Aorta (tissue), 5 donors: ENCODE measurements at regions not wholly inside any gene's neighbourhood (a gene's known extent, or its start where the extent isn't known, plus 50 kb on each side); places are given as distances from the start of the nearest gene placed in this dataset.

ENCODE experiments used
- ATAC-seq: fragments of 200-7000 bp; cut with Tn5 transposase; one replicate; pipeline ENCODE4 v1.9.1; 2022; ENCODE audit warnings: moderate library complexity; ENCODE audit not compliant: low FRiP score
- DNase-seq, 2 donors: peaks; one replicate each; pipeline ENCODE4 v3.0.0-alpha.2; 2020
- H3K27ac ChIP-seq, 2 donors: one replicate each; pipeline ENCODE4 v1.5.1; 2013; ENCODE audit warnings: low read length in 2 of 2, mild to moderate bottlenecking in 2 of 2, moderate library complexity in 2 of 2, control low read depth in 1 of 2, inconsistent platforms in 1 of 2, low read depth in 1 of 2
- H3K27me3 ChIP-seq, 2 donors: one replicate each; pipeline ENCODE4 v1.6.1; 2013; ENCODE audit warnings: control low read depth in 1 of 2, low read length in 1 of 2, mild to moderate bottlenecking in 1 of 2, moderate library complexity in 1 of 2; ENCODE audit not compliant: insufficient read depth in 2 of 2, control insufficient read depth in 1 of 2
- H3K36me3 ChIP-seq, 2 donors: one replicate each; pipeline ENCODE4 v1.6.1; 2013; ENCODE audit warnings: control low read depth in 1 of 2, low read length in 1 of 2, mild to moderate bottlenecking in 1 of 2; ENCODE audit not compliant: insufficient read depth in 2 of 2, control insufficient read depth in 1 of 2
- H3K4me1 ChIP-seq, 2 donors: one replicate each; pipeline ENCODE4 v1.6.1; 2013; ENCODE audit warnings: low read length in 2 of 2, control low read depth in 1 of 2, mild to moderate bottlenecking in 1 of 2, moderate library complexity in 1 of 2; ENCODE audit not compliant: insufficient read depth in 2 of 2, control insufficient read depth in 1 of 2
- H3K4me3 ChIP-seq, 2 donors: one replicate each; pipeline ENCODE4 v1.5.1; 2013; ENCODE audit warnings: low read length in 2 of 2, control low read depth in 1 of 2, mild to moderate bottlenecking in 1 of 2
- H3K9me3 ChIP-seq: one replicate; pipeline ENCODE4 v1.6.1; 2013; ENCODE audit warnings: mild to moderate bottlenecking, low read length; ENCODE audit not compliant: control insufficient read depth
- whole genome bisulfite sequencing, 2 donors: extraction: QIAGEN DNeasy Blood & Tissue Kit; methylation state at CpG; one replicate each; pipeline ENCODE4 v1.1.7; 2013; 5-methylcytosine and 5-hydroxymethylcytosine counted together
- intact Hi-C, 2 donors: fragments of 100-400 bp; cut with DNase I; formaldehyde crosslinking; loops; one replicate each; pipeline versions ENCODE4 v1.14.2 to v1.15.0; 2022
- donor health status: healthy with polysubstance abuse.
- donor health status: Bipolar disorder and iron deficiency.
- donor health status: DM: no; HTN: no; CAD: no.
- donor health status: DM: no; HTN: no; CAD: no.
- donor health status: DM: yes; HTN: yes; CAD: no.

DNA sequence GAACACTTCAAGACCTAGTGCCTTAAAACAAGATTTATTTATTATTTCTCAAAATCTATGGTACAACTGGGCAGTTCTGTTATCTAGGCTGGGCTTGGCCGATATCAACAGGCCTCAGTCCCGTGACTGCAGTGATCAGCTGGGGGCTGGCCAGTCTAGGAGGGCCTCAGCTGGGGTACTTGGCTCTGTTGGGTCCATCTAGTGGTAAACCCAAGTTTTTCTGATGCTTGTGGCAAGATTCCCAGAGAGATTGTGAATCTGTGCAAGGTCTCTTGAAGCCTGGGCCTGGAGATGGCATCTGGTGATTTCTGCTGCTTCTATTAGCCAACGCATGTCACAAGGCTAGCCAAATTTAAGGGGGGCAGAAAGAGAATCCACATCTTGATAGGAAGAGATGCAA is 482.4 kb upstream of the SGO1 start:
- H3K27ac ChIP-seq, result no peak overlapping the region
- intact Hi-C loops, result no loop called here
- no peak overlapping the region for H3K4me3 ChIP-seq
- no peaks in the 10 kb centered on the region for H3K36me3 ChIP-seq
- no peak for DNase-seq
- H3K9me3 ChIP-seq, result no peaks in the 10 kb centered on the region
- ATAC-seq, result no peak
- peaks cover 0 to 4% of the 10 kb centered on the region in 2 donors for H3K4me1 ChIP-seq
- 74 to 85% methylated on average over 3 of the region's 3 CpGs for WGBS, 2 donors
- H3K27me3 ChIP-seq, result no peaks in the 10 kb centered on the region

DNA sequence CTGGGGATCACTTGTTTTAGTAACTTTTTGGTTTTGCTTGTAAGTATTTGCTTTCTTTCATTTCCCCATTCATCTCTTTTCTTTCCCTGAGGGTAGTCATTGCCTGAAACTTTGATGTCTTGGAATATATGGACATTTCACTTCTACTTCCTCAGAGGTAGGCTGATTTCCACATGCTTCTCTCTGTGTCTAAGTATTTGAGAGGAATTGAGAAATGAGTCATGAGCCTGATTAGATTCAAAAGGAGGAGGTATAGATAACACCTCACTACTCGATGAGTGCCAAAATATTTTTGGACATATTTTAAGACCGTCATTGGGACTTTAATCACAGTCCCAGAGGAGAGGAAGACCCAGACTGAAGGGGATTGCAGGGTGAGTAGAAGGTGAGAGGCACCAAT is 480.1 kb upstream of the SGO1 start:
- no peaks in the 10 kb centered on the region for H3K36me3 ChIP-seq
- H3K4me1 ChIP-seq, result peaks cover 0 to 4% of the 10 kb centered on the region in 2 donors
- intact Hi-C loops, result no loop called here
- H3K27ac ChIP-seq, result no peak overlapping the region
- ATAC-seq (no peak), DNase-seq (no peak)
- H3K27me3 ChIP-seq, result no peaks in the 10 kb centered on the region
- WGBS, 2 donors, result 3 to 13% methylated on average over 2 of the region's 2 CpGs
- H3K4me3 ChIP-seq, result no peak overlapping the region
- H3K9me3 ChIP-seq, result no peaks in the 10 kb centered on the region

DNA sequence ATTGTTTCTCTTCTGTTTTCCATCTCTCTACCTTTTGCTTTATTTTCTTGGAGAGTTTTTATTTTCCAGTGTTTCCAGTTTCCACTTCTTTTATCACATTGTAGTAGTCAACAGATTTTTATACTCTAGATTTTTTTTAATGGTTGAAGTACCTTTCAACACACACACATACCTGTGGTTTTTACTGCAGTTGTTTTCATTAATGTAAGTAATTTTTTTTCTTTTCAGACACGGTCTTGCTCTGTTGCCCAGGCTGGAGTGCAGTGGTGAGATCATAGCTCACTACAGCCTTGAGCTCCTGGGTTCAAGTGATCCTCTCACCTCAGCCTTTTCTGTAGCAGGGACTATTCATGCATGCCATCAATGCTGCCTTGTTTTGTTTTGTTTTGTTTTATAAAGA is 472.5 kb upstream of the SGO1 start:
- H3K9me3 ChIP-seq, result no peaks in the 10 kb centered on the region
- H3K4me1 ChIP-seq, result no peaks in the 10 kb centered on the region
- no peak overlapping the region for H3K27ac ChIP-seq
- H3K36me3 ChIP-seq, result no peaks in the 10 kb centered on the region
- intact Hi-C loops, result no loop called here
- ATAC-seq, result no peak
- WGBS, 2 donors, result 73 to 76% methylated on average over 1 of the region's 1 CpG
- H3K4me3 ChIP-seq, result no peak overlapping the region
- no peak for DNase-seq
- no peaks in the 10 kb centered on the region for H3K27me3 ChIP-seq

- 32 to 42% methylated on average over 4 of the region's 4 CpGs for WGBS, 2 donors
- Histone ChIP-seq H3K4me1 (no peaks in the 10 kb centered on the region), H3K27me3 (no peaks in the 10 kb centered on the region), H3K4me3 (no peak overlapping the region), H3K36me3 (no peaks in the 10 kb centered on the region), H3K9me3 (no peaks in the 10 kb centered on the region), H3K27ac (no peak overlapping the region)
- intact Hi-C loops, result no loop called here
- DNase-seq (no peak), ATAC-seq (no peak)
These were observed 471.6 kb upstream of the SGO1 start for GRCh38 chr3:20657560-20657959.

GRCh38 chr3:20652231-20652986 is 466.4 kb upstream of the SGO1 start:
- intact Hi-C loops, result no loop called here
- ATAC-seq, result no peak
- WGBS, 2 donors, result 78 to 82% methylated on average over 4 of the region's 4 CpGs

DNA sequence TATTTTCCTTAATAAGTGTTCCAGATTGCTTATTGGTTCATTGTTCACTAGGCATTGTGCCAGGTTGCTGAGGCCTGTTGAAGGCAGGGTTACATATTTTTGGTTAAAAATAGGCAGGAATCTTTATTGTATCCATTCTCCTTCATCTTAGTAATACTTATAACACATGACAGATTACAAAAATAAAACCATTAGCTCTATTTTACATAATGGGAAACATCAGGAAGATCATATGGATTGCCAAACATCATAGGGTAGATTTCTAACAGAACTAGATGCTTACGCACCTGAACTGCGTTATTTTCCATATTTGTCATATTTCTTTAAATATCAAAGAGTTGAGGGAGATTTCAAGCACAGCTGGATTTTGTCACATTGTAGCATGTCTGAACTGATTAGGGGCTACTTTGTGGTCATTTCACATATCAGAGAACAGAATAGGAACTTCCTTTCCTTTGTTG is 462.9 kb upstream of the SGO1 start:
- intact Hi-C loops, result no loop called here
- H3K27ac ChIP-seq, result no peak overlapping the region
- no peaks in the 10 kb centered on the region for H3K4me1 ChIP-seq
- H3K36me3 ChIP-seq, result no peaks in the 10 kb centered on the region
- DNase-seq, result no peak
- H3K27me3 ChIP-seq, result no peaks in the 10 kb centered on the region
- WGBS, 2 donors, result 97 to 99% methylated on average over 2 of the region's 2 CpGs
- no peak for ATAC-seq
- H3K4me3 ChIP-seq, result no peak overlapping the region
- no peaks in the 10 kb centered on the region for H3K9me3 ChIP-seq

More at GRCh38 chr3:20652231-20652986, 466.4 kb upstream of the SGO1 start:
- Histone ChIP-seq H3K4me1 (no peaks in the 10 kb centered on the region), H3K9me3 (no peaks in the 10 kb centered on the region), H3K27me3 (no peaks in the 10 kb centered on the region), H3K27ac (no peak overlapping the region), H3K4me3 (no peak overlapping the region), H3K36me3 (no peaks in the 10 kb centered on the region)
- DNase-seq, result no peak

GRCh38 chr3:20648294-20648693 is 462.3 kb upstream of the SGO1 start:
- DNase-seq (no peak), ATAC-seq (no peak)
- H3K4me3 ChIP-seq, result no peak overlapping the region
- H3K9me3 ChIP-seq, result no peaks in the 10 kb centered on the region
- 60% methylated on average over 2 of the region's 2 CpGs for WGBS, 2 donors
- no peaks in the 10 kb centered on the region for H3K27me3 ChIP-seq
- no peak overlapping the region for H3K27ac ChIP-seq
- H3K36me3 ChIP-seq, result no peaks in the 10 kb centered on the region
- H3K4me1 ChIP-seq, result no peaks in the 10 kb centered on the region
- intact Hi-C loops, result no loop called here

- Histone ChIP-seq H3K9me3 (no peaks in the 10 kb centered on the region), H3K4me1 (no peaks in the 10 kb centered on the region), H3K36me3 (no peaks in the 10 kb centered on the region), H3K27me3 (no peaks in the 10 kb centered on the region), H3K27ac (no peak overlapping the region), H3K4me3 (no peak overlapping the region)
- intact Hi-C loops, result no loop called here
- ATAC-seq (no peak), DNase-seq (no peak)
- WGBS, 2 donors, result 97 to 100% methylated on average over 1 of the region's 1 CpG
These were observed 460.4 kb upstream of the SGO1 start for GRCh38 chr3:20646425-20646824.

GRCh38 chr3:20645340-20645739 is 459.3 kb upstream of the SGO1 start:
- intact Hi-C loops, result no loop called here
- H3K4me1 ChIP-seq, result no peaks in the 10 kb centered on the region
- ATAC-seq (no peak), DNase-seq (no peak)
- no peak overlapping the region for H3K4me3 ChIP-seq
- H3K9me3 ChIP-seq, result no peaks in the 10 kb centered on the region
- no peak overlapping the region for H3K27ac ChIP-seq
- no peaks in the 10 kb centered on the region for H3K36me3 ChIP-seq
- no peaks in the 10 kb centered on the region for H3K27me3 ChIP-seq
- WGBS, 2 donors, result 9 to 10% methylated on average over 3 of the region's 3 CpGs
